H9 (cell line): ENCODE measurements at regions not wholly inside any gene's neighbourhood (a gene's known extent, or its start where the extent isn't known, plus 50 kb on each side); places are given as distances from the start of the nearest gene placed in this dataset.

Source experiments
- DNase-seq: peaks from one replicate; pipeline ENCODE4 v3.0.0-alpha.2; 2017
- H2AFZ ChIP-seq: one replicate; pipeline ENCODE4 v1.6.1; 2013; ENCODE audit warnings: mild to moderate bottlenecking, low read length, control low read depth, moderate library complexity
- H2AK5ac ChIP-seq: 2 replicates; pipeline ENCODE4 v1.6.1; 2013; ENCODE audit warnings: low read length, control low read depth, mixed read lengths; ENCODE audit not compliant: insufficient read length
- H2BK120ac ChIP-seq: one replicate; pipeline ENCODE4 v1.6.1; 2013; ENCODE audit warnings: low read depth, mild to moderate bottlenecking, low read length, control low read depth, inconsistent platforms; ENCODE audit not compliant: poor library complexity, severe bottlenecking
- H2BK12ac ChIP-seq: 2 replicates; pipeline ENCODE4 v1.6.1; 2013; ENCODE audit warnings: low read length, control low read depth, mixed read lengths, low read depth; ENCODE audit not compliant: insufficient read length
- H2BK15ac ChIP-seq: 2 replicates; pipeline ENCODE4 v1.6.1; 2013; ENCODE audit warnings: low read depth, low read length, control low read depth
- H2BK20ac ChIP-seq: one replicate; pipeline ENCODE4 v1.6.1; 2013; ENCODE audit warnings: low read depth, mild to moderate bottlenecking, low read length, control low read depth, inconsistent platforms; ENCODE audit not compliant: poor library complexity, severe bottlenecking
- H2BK5ac ChIP-seq: 2 replicates; pipeline ENCODE4 v1.6.1; 2013; ENCODE audit warnings: low read length, control low read depth, mixed read lengths; ENCODE audit not compliant: insufficient read length
- H3K14ac ChIP-seq: 2 replicates; pipeline ENCODE4 v1.6.1; 2013; ENCODE audit warnings: low read length, control low read depth; ENCODE audit not compliant: insufficient read depth
- H3K18ac ChIP-seq: 2 replicates; pipeline ENCODE4 v1.6.1; 2013; ENCODE audit warnings: low read depth, mild to moderate bottlenecking, mixed read lengths, low read length, control low read depth; ENCODE audit not compliant: insufficient read length
- H3K23ac ChIP-seq: 2 replicates; pipeline ENCODE4 v1.6.1; 2013; ENCODE audit warnings: low read length, control low read depth, mixed read lengths, low read depth; ENCODE audit not compliant: insufficient read length
- H3K23me2 ChIP-seq: 2 replicates; pipeline ENCODE4 v1.6.1; 2013; ENCODE audit warnings: low read depth, mild to moderate bottlenecking, mixed read lengths, low read length, control low read depth; ENCODE audit not compliant: insufficient read length, poor library complexity, severe bottlenecking
- H3K27ac ChIP-seq: 2 replicates; pipeline ENCODE4 v1.5.1; 2013; ENCODE audit warnings: low read length, control low read depth, mixed read lengths, low read depth; ENCODE audit not compliant: insufficient read length
- H3K27me3 ChIP-seq: 2 replicates; pipeline ENCODE4 v1.6.1; 2013; ENCODE audit warnings: low read length, control low read depth, inconsistent platforms; ENCODE audit not compliant: insufficient read depth
- H3K4ac ChIP-seq: 2 replicates; pipeline ENCODE4 v1.6.1; 2013; ENCODE audit warnings: low read depth, mild to moderate bottlenecking, control low read depth, inconsistent platforms, low read length, moderate library complexity
- H3K4me1 ChIP-seq: 2 replicates; pipeline ENCODE4 v1.6.1; 2013; ENCODE audit warnings: low read length, control low read depth, inconsistent platforms; ENCODE audit not compliant: insufficient read depth
- H3K4me2 ChIP-seq: 2 replicates; pipeline ENCODE4 v1.6.1; 2013; ENCODE audit warnings: low read length, control low read depth, mixed read lengths; ENCODE audit not compliant: insufficient read length, insufficient read depth
- H3K56ac ChIP-seq: 2 replicates; pipeline ENCODE4 v1.6.1; 2013; ENCODE audit warnings: low read depth, mild to moderate bottlenecking, mixed read lengths, low read length, control low read depth; ENCODE audit not compliant: insufficient read length
- H3K79me1 ChIP-seq: 2 replicates; pipeline ENCODE4 v1.6.1; 2013; ENCODE audit warnings: low read depth, mild to moderate bottlenecking, moderate library complexity, low read length, control low read depth, inconsistent platforms; ENCODE audit not compliant: insufficient read depth, poor library complexity, severe bottlenecking
- H3K79me2 ChIP-seq: 2 replicates; pipeline ENCODE4 v1.6.1; 2013; ENCODE audit warnings: low read length, control low read depth, inconsistent platforms; ENCODE audit not compliant: insufficient read depth
- H3K9ac ChIP-seq: 2 replicates; pipeline ENCODE4 v1.6.1; 2013; ENCODE audit warnings: low read length, control low read depth, mixed read lengths; ENCODE audit not compliant: insufficient read length; ENCODE audit errors: extremely low read depth
- H3K9me3 ChIP-seq: one replicate; pipeline ENCODE4 v1.6.1; 2013; ENCODE audit warnings: low read depth, low read length, inconsistent platforms; ENCODE audit not compliant: control insufficient read depth
- H3T11ph ChIP-seq: one replicate; pipeline ENCODE4 v1.6.1; 2013; ENCODE audit warnings: mild to moderate bottlenecking, low read length, control low read depth, inconsistent platforms
- H4K20me1 ChIP-seq: one replicate; pipeline ENCODE4 v1.6.1; 2013; ENCODE audit not compliant: control insufficient read depth, insufficient read length, insufficient read depth
- H4K5ac ChIP-seq: 2 replicates; pipeline ENCODE4 v1.6.1; 2013; ENCODE audit warnings: low read depth, mild to moderate bottlenecking, mixed read lengths, low read length, control low read depth; ENCODE audit not compliant: insufficient read length
- H4K8ac ChIP-seq: replicated peaks from 2 replicates; pipeline ENCODE4 v1.6.1; 2013; ENCODE audit warnings: low read length, control low read depth, mixed read lengths, low read depth; ENCODE audit not compliant: insufficient read length
- H4K91ac ChIP-seq: 2 replicates; pipeline ENCODE4 v1.6.1; 2013; ENCODE audit warnings: low read depth, mild to moderate bottlenecking, moderate library complexity, mixed read lengths, low read length, control low read depth; ENCODE audit not compliant: insufficient read length
- H3K27ac Mint-ChIP-seq, 3 experiments: 2 replicates in 2 of 3; 3 replicates in 1 of 3; pipeline ENCODE4 v1.8.0; 2020 to 2021; ENCODE audit warnings: mixed read lengths in 3 of 3, mild to moderate bottlenecking in 1 of 3, moderate library complexity in 1 of 3
- H3K27me3 Mint-ChIP-seq: 2 replicates; pipeline ENCODE4 v1.8.0; 2021; ENCODE audit warnings: low read depth, mild to moderate bottlenecking, moderate library complexity, mixed read lengths
- H3K36me3 Mint-ChIP-seq, 3 experiments: 2 replicates in 2 of 3; 3 replicates in 1 of 3; pipeline ENCODE4 v1.8.0; 2020 to 2021; ENCODE audit warnings: low read depth in 3 of 3, mixed read lengths in 3 of 3; ENCODE audit not compliant: insufficient read depth in 1 of 3
- H3K4me1 Mint-ChIP-seq, 2 experiments: 2 replicates each; pipeline ENCODE4 v1.8.0; 2020; ENCODE audit warnings: mixed read lengths in 2 of 2
- H3K4me3 Mint-ChIP-seq, 2 experiments: 2 replicates in 1 of 2; 3 replicates in 1 of 2; pipeline ENCODE4 v1.8.0; 2020 to 2021; ENCODE audit warnings: mild to moderate bottlenecking in 2 of 2, mixed read lengths in 2 of 2, moderate library complexity in 1 of 2
- H3K9me3 Mint-ChIP-seq, 2 experiments: 2 replicates in 1 of 2; 3 replicates in 1 of 2; pipeline ENCODE4 v1.8.0; 2020; ENCODE audit warnings: mild to moderate bottlenecking in 2 of 2, mixed read lengths in 2 of 2, moderate library complexity in 1 of 2
- CTCF ChIP-seq: fragments of 200-600 bp; sonication (generic); conservative IDR thresholded peaks from 3 replicates; pipeline ENCODE4 v1.8.0; 2021; ENCODE audit warnings: antibody characterized with exemption, mild to moderate bottlenecking
- WGBS: extraction: QIAGEN DNeasy Blood & Tissue Kit; methylation state at CpG from one replicate; pipeline ENCODE4 v1.1.7; 2013; ENCODE audit warnings: missing lambda C conversion rate, low lambda C conversion rate, mixed read lengths; ENCODE audit not compliant: insufficient read length; ENCODE audit errors: extremely low coverage; 5-methylcytosine and 5-hydroxymethylcytosine counted together

DNA sequence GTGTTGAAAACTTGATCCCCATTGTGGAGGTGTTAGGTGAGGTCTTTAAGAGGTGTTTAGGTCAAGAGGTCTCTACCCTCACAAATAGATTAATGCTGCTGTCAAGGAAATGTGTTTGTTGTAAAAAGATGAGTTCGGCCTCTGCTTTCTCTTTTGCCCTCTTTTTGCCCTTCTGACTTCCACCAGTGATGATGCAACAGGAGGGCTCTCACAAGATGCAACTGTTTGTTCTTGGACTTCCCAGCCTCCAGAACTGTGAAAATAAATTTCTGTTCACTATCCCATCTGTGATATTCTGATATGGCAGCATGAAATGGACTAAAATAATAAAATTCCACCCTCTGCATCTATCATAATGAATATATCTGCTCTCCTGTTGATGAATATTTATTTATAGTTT is 650.0 kb upstream of the ZNF608 start:
- Histone ChIP-seq H3K14ac (no peak overlapping the region), H3K4ac (no peak overlapping the region), H2BK15ac (no peak overlapping the region), H3K23me2 (no peaks in the 10 kb centered on the region), H3K27ac (no peak overlapping the region), H3K23ac (no peak overlapping the region), H3K56ac (no peak overlapping the region), H3K79me2 (no peaks in the 10 kb centered on the region), H3K9me3 (no peaks in the 10 kb centered on the region), H4K5ac (no peak overlapping the region), H4K20me1 (no peaks in the 10 kb centered on the region), H3K79me1 (no peaks in the 10 kb centered on the region), H3K9ac (no peak overlapping the region), H2BK12ac (no peak overlapping the region), H3K27me3 (no peaks in the 10 kb centered on the region), H3K4me1 (no peaks in the 10 kb centered on the region), H2AK5ac (no peak overlapping the region), H3T11ph (no peak overlapping the region), H2AFZ (no peak overlapping the region), H2BK5ac (no peak overlapping the region), H2BK120ac (no peak overlapping the region), H3K4me2 (no peak overlapping the region), H2BK20ac (no peak overlapping the region), H4K91ac (no peak overlapping the region), H4K8ac (no peak overlapping the region), H3K18ac (no peak overlapping the region)
- H3K27me3 Mint-ChIP-seq = no peaks in the 10 kb centered on the region
- no peaks in the 10 kb centered on the region for H3K4me1 Mint-ChIP-seq
- no CpG with 5 or more reads among the region's 1 CpG for WGBS
- no peak for TF ChIP-seq CTCF
- DNase-seq = no peak
- H3K36me3 Mint-ChIP-seq = peaks cover 2 to 8% (median 4%) of the 10 kb centered on the region in 3 experiments; a peak in 2 of 7 replicates
- peaks cover 4 to 8% of the 10 kb centered on the region in 2 experiments; a peak in 3 of 5 replicates for H3K9me3 Mint-ChIP-seq
- no peak overlapping the region for H3K27ac Mint-ChIP-seq
- H3K4me3 Mint-ChIP-seq = no peak overlapping the region
